Left hindlimb (tissue), 1 donor: ENCODE measurements at regions not wholly inside any gene's neighbourhood (a gene's known extent, or its start where the extent isn't known, plus 50 kb on each side); places are given as distances from the start of the nearest gene placed in this dataset.
"Not testable (repeated sequence)": the region's sequence is repeated elsewhere in the genome, so short reads cannot be mapped to it uniquely, and the experiment has no call there.

Experiments
- DNase-seq: peaks from one replicate; pipeline ENCODE4 v3.0.0-alpha.2; 2018

GRCh38 chr14:21874167-21874566, 200.5 kb upstream of the OR4E1 start:
- no peak for DNase-seq

- no peak for DNase-seq
These were observed 194.9 kb upstream of the OR4E1 start for GRCh38 chr14:21868442-21869046.

GRCh38 chr14:21867541-21867940, 193.9 kb upstream of the OR4E1 start:
- no peak for DNase-seq

GRCh38 chr14:21866479-21866878, 192.9 kb upstream of the OR4E1 start:
- DNase-seq: no peak

GRCh38 chr14:21863289-21863688, 189.7 kb upstream of the OR4E1 start:
- no peak for DNase-seq

GRCh38 chr14:21861153-21861552, 187.5 kb upstream of the OR4E1 start:
- no peak for DNase-seq

- DNase-seq: no peak
These were observed 186.6 kb upstream of the OR4E1 start for GRCh38 chr14:21860172-21860571.

- no peak for DNase-seq
These were observed 179.2 kb upstream of the OR4E1 start for GRCh38 chr14:21852775-21853174.

- no peak for DNase-seq
These were observed 178.5 kb upstream of the OR4E1 start for GRCh38 chr14:21852061-21852664.

GRCh38 chr14:21846902-21847301, 173.3 kb upstream of the OR4E1 start:
- not testable (repeated sequence) for DNase-seq

GRCh38 chr14:21846227-21846885, 172.7 kb upstream of the OR4E1 start:
- no peak for DNase-seq

GRCh38 chr14:21840765-21841164, 167.1 kb upstream of the OR4E1 start:
- no peak for DNase-seq

GRCh38 chr14:21833836-21834235, 160.2 kb upstream of the OR4E1 start:
- DNase-seq: no peak

GRCh38 chr14:21825845-21826244, 152.2 kb upstream of the OR4E1 start:
- no peak for DNase-seq

GRCh38 chr14:21825149-21825743, 151.6 kb upstream of the OR4E1 start:
- DNase-seq: no peak

- no peak for DNase-seq
These were observed 148.5 kb upstream of the OR4E1 start for GRCh38 chr14:21822109-21822508.

- no peak for DNase-seq
These were observed 147.0 kb upstream of the OR4E1 start for GRCh38 chr14:21820631-21821030.

GRCh38 chr14:21819891-21820290, 146.3 kb upstream of the OR4E1 start:
- not testable (repeated sequence) for DNase-seq

GRCh38 chr14:21817010-21817409, 143.4 kb upstream of the OR4E1 start:
- DNase-seq: not testable (repeated sequence)

- no peak for DNase-seq
These were observed 134.4 kb upstream of the OR4E1 start for GRCh38 chr14:21807975-21808374.

GRCh38 chr14:21804981-21805380, 131.4 kb upstream of the OR4E1 start:
- DNase-seq: no peak

GRCh38 chr14:21802441-21802840, 128.8 kb upstream of the OR4E1 start:
- no peak for DNase-seq

- no peak for DNase-seq
These were observed 123.3 kb upstream of the OR4E1 start for GRCh38 chr14:21796916-21797315.

GRCh38 chr14:21795456-21795855, 121.8 kb upstream of the OR4E1 start:
- DNase-seq: no peak
